ENCODE measurements at regions not wholly inside any gene's neighbourhood (a gene's known extent, or its start where the extent isn't known, plus 50 kb on each side); places are given as distances from the start of the nearest gene placed in this dataset.

GRCh38 chr2:45281311-45281710 lies 272.1 kb upstream of the SIX2 start:
- H3K27ac ChIP-seq (replicated peaks) = no peak overlapping the region
- TF ChIP-seq CTCF (IDR thresholded peaks at IDR 0.05; ENCODE audit: insufficient read depth, low read length) (no peak), REST (IDR thresholded peaks at IDR 0.05; ENCODE audit: insufficient replicate concordance, low read depth) (no peak), POLR2AphosphoS5 (IDR thresholded peaks at IDR 0.05; ENCODE audit: low read depth) (no peak), GABPA (IDR thresholded peaks at IDR 0.05; ENCODE audit: low read depth) (no peak), SPI1 (IDR thresholded peaks at IDR 0.05; ENCODE audit: borderline replicate concordance, low read depth) (no peak)
- no peak overlapping the region for H3K4me3 ChIP-seq (replicated peaks; ENCODE audit: insufficient read depth, low read length)
- no peaks in the 10 kb centered on the region for H3K27me3 ChIP-seq (ENCODE audit: insufficient read depth, poor library complexity, severe bottlenecking)
- no peak for DNase-seq (ENCODE audit: low read depth in 1 of 2, low spot score in 1 of 2)

GRCh38 chr2:45280794-45281193 lies 271.5 kb upstream of the SIX2 start:
- H3K27ac ChIP-seq (replicated peaks) = no peak overlapping the region
- DNase-seq (ENCODE audit: low read depth in 1 of 2, low spot score in 1 of 2) = no peak
- TF ChIP-seq POLR2AphosphoS5 (IDR thresholded peaks at IDR 0.05; ENCODE audit: low read depth) = no peak
- TF ChIP-seq REST (IDR thresholded peaks at IDR 0.05; ENCODE audit: insufficient replicate concordance, low read depth) = no peak
- TF ChIP-seq GABPA (IDR thresholded peaks at IDR 0.05; ENCODE audit: low read depth) = no peak
- no peak for TF ChIP-seq CTCF (IDR thresholded peaks at IDR 0.05; ENCODE audit: insufficient read depth, low read length)
- TF ChIP-seq SPI1 (IDR thresholded peaks at IDR 0.05; ENCODE audit: borderline replicate concordance, low read depth) = no peak
- H3K4me3 ChIP-seq (replicated peaks; ENCODE audit: insufficient read depth, low read length) = no peak overlapping the region
- H3K27me3 ChIP-seq (ENCODE audit: insufficient read depth, poor library complexity, severe bottlenecking) = no peaks in the 10 kb centered on the region

- DNase-seq (ENCODE audit: low read depth in 1 of 2, low spot score in 1 of 2) = no peak
- no peaks in the 10 kb centered on the region for H3K27me3 ChIP-seq (ENCODE audit: insufficient read depth, poor library complexity, severe bottlenecking)
- H3K4me3 ChIP-seq (replicated peaks; ENCODE audit: insufficient read depth, low read length) = no peak overlapping the region
- TF ChIP-seq SPI1 (IDR thresholded peaks at IDR 0.05; ENCODE audit: borderline replicate concordance, low read depth) (no peak), GABPA (IDR thresholded peaks at IDR 0.05; ENCODE audit: low read depth) (no peak)
- no peak overlapping the region for H3K27ac ChIP-seq (replicated peaks)
Observed at GRCh38 chr2:45279356-45279755, 270.1 kb upstream of the SIX2 start.

- no peak for DNase-seq (ENCODE audit: low read depth in 1 of 2, low spot score in 1 of 2)
- no peak for TF ChIP-seq POLR2AphosphoS5 (IDR thresholded peaks at IDR 0.05; ENCODE audit: low read depth)
- no peak for TF ChIP-seq GABPA (IDR thresholded peaks at IDR 0.05; ENCODE audit: low read depth)
- no peak for TF ChIP-seq REST (IDR thresholded peaks at IDR 0.05; ENCODE audit: insufficient replicate concordance, low read depth)
- TF ChIP-seq SPI1 (IDR thresholded peaks at IDR 0.05; ENCODE audit: borderline replicate concordance, low read depth) = no peak
- TF ChIP-seq CTCF (IDR thresholded peaks at IDR 0.05; ENCODE audit: insufficient read depth, low read length) = no peak
- H3K4me3 ChIP-seq (replicated peaks; ENCODE audit: insufficient read depth, low read length) = no peak overlapping the region
Observed at GRCh38 chr2:45278365-45279078, 269.3 kb upstream of the SIX2 start.

More at GRCh38 chr2:45278365-45279078, 269.3 kb upstream of the SIX2 start:
- H3K27ac ChIP-seq (replicated peaks) = no peak overlapping the region
- no peaks in the 10 kb centered on the region for H3K27me3 ChIP-seq (ENCODE audit: insufficient read depth, poor library complexity, severe bottlenecking)
